Neural cell (in vitro differentiated cells): ENCODE measurements at regions not wholly inside any gene's neighbourhood (a gene's known extent, or its start where the extent isn't known, plus 50 kb on each side); places are given as distances from the start of the nearest gene placed in this dataset.

Experiments used
- CTCF ChIP-seq: fragments of 450-650 bp; IDR thresholded peaks from 2 replicates; pipeline ENCODE4 v1.5.1; 2014; ENCODE audit warnings: antibody characterized with exemption, mild to moderate bottlenecking, moderate library complexity; ENCODE audit not compliant: poor library complexity, severe bottlenecking
- TAF1 ChIP-seq: IDR thresholded peaks from 2 replicates; pipeline ENCODE4 v1.6.1; 2012; ENCODE audit warnings: low read depth

GRCh38 chr13:86269511-86269910 lies 470.3 kb upstream of the SLITRK6 start:
- no peak for TF ChIP-seq CTCF
- no peak for TF ChIP-seq TAF1
